Cerebellar nuclear complex (tissue), 1 donor: ENCODE measurements at regions not wholly inside any gene's neighbourhood (a gene's known extent, or its start where the extent isn't known, plus 50 kb on each side); places are given as distances from the start of the nearest gene placed in this dataset.
"Not testable (repeated sequence)": the region's sequence is repeated elsewhere in the genome, so short reads cannot be mapped to it uniquely, and the experiment has no call there.

Experiments
- DNase-seq, 2 experiments: peaks; one replicate each; lab custom pipeline; 2025; lab: John Stamatoyannopoulos, UW

GRCh38 chrX:39472161-39472560, 625.6 kb downstream of the BCOR start:
- no peak for DNase-seq

GRCh38 chrX:39473812-39474211, 623.9 kb downstream of the BCOR start:
- DNase-seq = no peak

GRCh38 chrX:39475372-39475771, 622.4 kb downstream of the BCOR start:
- DNase-seq = no peak

GRCh38 chrX:39476604-39477021, 621.1 kb downstream of the BCOR start:
- DNase-seq = no peak

GRCh38 chrX:39477031-39477761, 620.6 kb downstream of the BCOR start:
- DNase-seq = no peak

GRCh38 chrX:39477762-39478120, 620.0 kb downstream of the BCOR start:
- no peak for DNase-seq

- no peak for DNase-seq
Measured at GRCh38 chrX:39479856-39480255, 617.9 kb downstream of the BCOR start.

GRCh38 chrX:39480963-39481362, 616.8 kb downstream of the BCOR start:
- no peak for DNase-seq

GRCh38 chrX:39481621-39482020, 616.1 kb downstream of the BCOR start:
- no peak for DNase-seq

GRCh38 chrX:39484159-39485068, 613.3 kb downstream of the BCOR start:
- no peak for DNase-seq

GRCh38 chrX:39487166-39487968, 610.4 kb downstream of the BCOR start:
- DNase-seq = no peak

GRCh38 chrX:39487969-39488330, 609.8 kb downstream of the BCOR start:
- DNase-seq = no peak

- no peak for DNase-seq
Measured at GRCh38 chrX:39491548-39492297, 606.0 kb downstream of the BCOR start.

GRCh38 chrX:39492497-39493162, 605.1 kb downstream of the BCOR start:
- peak in 1 of 2 experiments; percentile 6 for DNase-seq

- no peak for DNase-seq
Measured at GRCh38 chrX:39493168-39493567, 604.6 kb downstream of the BCOR start.

GRCh38 chrX:39497117-39497516, 600.6 kb downstream of the BCOR start:
- DNase-seq = not testable (repeated sequence)

- no peak for DNase-seq
Measured at GRCh38 chrX:39497702-39498265, 600.0 kb downstream of the BCOR start.

- DNase-seq = no peak
Measured at GRCh38 chrX:39499996-39500395, 597.8 kb downstream of the BCOR start.

GRCh38 chrX:39501822-39502221, 595.9 kb downstream of the BCOR start:
- DNase-seq = no peak

- no peak for DNase-seq
Measured at GRCh38 chrX:39502486-39502885, 595.3 kb downstream of the BCOR start.

- DNase-seq = no peak
Measured at GRCh38 chrX:39504227-39504626, 593.5 kb downstream of the BCOR start.
